ENCODE measurements at regions not wholly inside any gene's neighbourhood (a gene's known extent, or its start where the extent isn't known, plus 50 kb on each side); places are given as distances from the start of the nearest gene placed in this dataset.

DNA sequence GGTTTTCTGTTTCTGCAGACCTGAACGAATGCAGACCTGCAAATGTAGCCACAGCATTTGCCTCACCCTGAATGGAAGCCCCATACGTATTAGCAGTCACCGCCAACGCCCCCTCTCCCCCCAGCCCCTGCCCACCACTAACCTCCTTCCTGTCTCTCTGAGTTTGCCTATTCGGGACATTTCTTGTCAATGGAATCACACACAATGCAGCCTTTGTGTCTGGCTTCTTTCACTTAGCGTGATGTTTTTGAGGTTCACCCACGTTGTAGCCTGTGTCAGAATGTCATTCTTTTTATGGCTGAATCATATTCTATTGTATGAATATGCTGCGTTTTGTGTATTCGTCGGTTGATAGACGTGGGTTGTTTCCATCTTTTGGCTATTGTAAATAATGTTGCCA lies 178.6 kb downstream of the AACS start:
- no peak overlapping the region for H3K14ac ChIP-seq (ENCODE audit: insufficient read length)
- no peak overlapping the region for H3K4me2 ChIP-seq (ENCODE audit: insufficient read depth in 1 of 2, low read depth in 2 of 2, low read length in 2 of 2)
- H2BK5ac ChIP-seq (ENCODE audit: low read depth, low read length): no peak overlapping the region
- no peaks in the 10 kb centered on the region for H3K9me3 ChIP-seq (ENCODE audit: insufficient read depth in 2 of 2, low read depth in 1 of 2, low read length in 1 of 2)
- no peak overlapping the region for H4K91ac ChIP-seq (replicated peaks; ENCODE audit: insufficient read length, low read length)
- H3K79me2 ChIP-seq (ENCODE audit: control insufficient read depth in 1 of 2, insufficient read depth in 2 of 2, low read length in 2 of 2): peaks cover 0 to 70% of the 10 kb centered on the region in 2 experiments; a peak in 2 of 4 replicates
- H3K27me3 ChIP-seq (replicated peaks in 1 of 4; ENCODE audit: control insufficient read depth in 3 of 4, extremely low read depth in 1 of 4, insufficient read depth in 3 of 4, low read length in 3 of 4): no peaks in the 10 kb centered on the region
- H2BK12ac ChIP-seq (ENCODE audit: low read depth, low read length): no peak overlapping the region
- TF ChIP-seq SUZ12 (IDR thresholded peaks at IDR 0.05; ENCODE audit: low read length): no peak
- no peak for TF ChIP-seq FOSL1 (IDR thresholded peaks at IDR 0.05; ENCODE audit: insufficient read depth, low read depth, low read length)
- no peak for TF ChIP-seq ZNF274 (IDR thresholded peaks at IDR 0.05; ENCODE audit: borderline replicate concordance, extremely low read depth, low read length)
- TF ChIP-seq NANOG (IDR thresholded peaks at IDR 0.05; ENCODE audit: insufficient read depth, low read depth, low read length, poor library complexity, severe bottlenecking): no peak
- TF ChIP-seq POU5F1 (IDR thresholded peaks at IDR 0.05; ENCODE audit: low read depth, low read length): no peak
- TF ChIP-seq SIN3A (conservative IDR thresholded peaks at IDR 0.05 in 1 of 2, IDR thresholded peaks at IDR 0.05 in 1 of 2; ENCODE audit: low read depth in 1 of 2, low read length in 2 of 2): no peak
- no peak for TF ChIP-seq CHD1 (IDR thresholded peaks at IDR 0.05; ENCODE audit: low read depth, low read length)
- TF ChIP-seq RAD21 (IDR thresholded peaks at IDR 0.05 in 1 of 2, conservative IDR thresholded peaks at IDR 0.05 in 1 of 2; ENCODE audit: low read depth in 2 of 2, low read length in 2 of 2): no peak
- H3K4me3 ChIP-seq (ENCODE audit: extremely low read depth in 1 of 4, insufficient read depth in 2 of 4, low read depth in 3 of 4, low read length in 4 of 4): no peak overlapping the region
- POLR2A ChIA-PET (ENCODE audit: partially characterized antibody): interaction anchor here (1.0 kb wide), 1 partner anchor 15 kb away, joined by 3 read pairs; no protein-coding TSS in a partner anchor
- H3K4ac ChIP-seq (replicated peaks; ENCODE audit: insufficient read length, low read depth, low read length): no peak overlapping the region
- H3K23me2 ChIP-seq (ENCODE audit: low read depth, low read length): no peaks in the 10 kb centered on the region
- H4K8ac ChIP-seq (ENCODE audit: extremely low read depth, insufficient read depth, low read length): no peak overlapping the region; the same call in 1 of the 2 replicates
- H4K20me1 ChIP-seq (replicated peaks in 1 of 2; ENCODE audit: control insufficient read depth in 1 of 2, insufficient read depth in 2 of 2, low read length in 2 of 2): peaks cover 16% of the 10 kb centered on the region in 2 experiments
- H3K23ac ChIP-seq (ENCODE audit: insufficient read length): no peak overlapping the region
- H2BK20ac ChIP-seq (ENCODE audit: low read length): no peak overlapping the region
- H3K9ac ChIP-seq (replicated peaks in 1 of 4; ENCODE audit: extremely low read depth in 1 of 4, low read depth in 3 of 4, low read length in 3 of 4): no peak overlapping the region
- no peak overlapping the region for H4K5ac ChIP-seq (ENCODE audit: insufficient read length, low read depth, low read length)
- no peak overlapping the region for H2AFZ ChIP-seq (ENCODE audit: low read length)
- H3K4me1 ChIP-seq (replicated peaks in 1 of 4; ENCODE audit: control insufficient read depth in 3 of 4, insufficient read depth in 4 of 4, low read length in 3 of 4): peaks cover 2 to 15% (median 7%) of the 10 kb centered on the region in 4 experiments; a peak in 6 of 7 replicates
- H2BK15ac ChIP-seq (ENCODE audit: low read length): no peak overlapping the region
- no peak overlapping the region for H3K18ac ChIP-seq (ENCODE audit: extremely low read depth, low read length)
- H2AK5ac ChIP-seq (ENCODE audit: low read depth, low read length): no peak overlapping the region
- FAIRE-seq (no peak), DNase-seq (ENCODE audit: low read depth in 1 of 2, low spot score in 2 of 2) (no peak)
- H3K56ac ChIP-seq (replicated peaks; ENCODE audit: insufficient read length, low read depth, low read length): no peak overlapping the region
- WGBS, 2 experiments (ENCODE audit: extremely low coverage in 1 of 2, insufficient coverage in 1 of 2, insufficient read length in 1 of 2, insufficient replicate concordance in 2 of 2, low coverage in 1 of 2, low lambda C conversion rate in 2 of 2, missing lambda C conversion rate in 1 of 2): 90% methylated on average over 9 of the region's 11 CpGs; no CpG with 5 or more reads in 1 of the 2 experiments
- no peak overlapping the region for H3K27ac ChIP-seq (ENCODE audit: low read depth, low read length)
- H3K36me3 ChIP-seq (ENCODE audit: control insufficient read depth in 2 of 4, insufficient read depth in 4 of 4, low read length in 3 of 4): peaks cover 0 to 2% (median 0%) of the 10 kb centered on the region in 4 experiments; a peak in 2 of 8 replicates
- CTCF ChIA-PET (ENCODE audit: partially characterized antibody): interaction anchor here (0.6 to 1.5 kb wide), 3 partner anchors 10 to 34 kb away, joined by 3 to 4 read pairs (median 3); no protein-coding TSS in a partner anchor
- peaks cover 23% of the 10 kb centered on the region for H3K79me1 ChIP-seq (ENCODE audit: low read depth, low read length)
- H2BK120ac ChIP-seq (replicated peaks; ENCODE audit: low read depth, low read length): no peak overlapping the region
